ENCODE measurements at regions not wholly inside any gene's neighbourhood (a gene's known extent, or its start where the extent isn't known, plus 50 kb on each side); places are given as distances from the start of the nearest gene placed in this dataset.

- no peak for DNase-seq
- 47 to 54% methylated on average over 9 of the region's 9 CpGs for WGBS, 2 donors
- no peaks in the 10 kb centered on the region for H3K9me3 ChIP-seq
- H3K4me1 ChIP-seq, result peaks cover 18 to 25% of the 10 kb centered on the region in 2 donors
- no peaks in the 10 kb centered on the region for H3K36me3 ChIP-seq
- H3K27ac ChIP-seq, result peak overlapping the region in 1 of 3 donors; percentile 35
- no peaks in the 10 kb centered on the region for H3K27me3 ChIP-seq
- no peak overlapping the region for H3K4me3 ChIP-seq (replicated peaks in 1 of 3)
- intact Hi-C loops (cut with DNase I), result no loop called here
- no peak for TF ChIP-seq POLR2A (IDR thresholded peaks at IDR 0.05)
Measured at GRCh38 chr1:229146647-229147046, 124.3 kb upstream of the RAB4A start.

- Histone ChIP-seq H3K27ac (peak overlapping the region in 1 of 3 donors; percentile 35), H3K4me3 (replicated peaks in 1 of 3) (no peak overlapping the region), H3K4me1 (peaks cover 18 to 25% of the 10 kb centered on the region in 2 donors), H3K27me3 (no peaks in the 10 kb centered on the region), H3K9me3 (no peaks in the 10 kb centered on the region), H3K36me3 (no peaks in the 10 kb centered on the region)
- DNase-seq, result peak; percentile 78 to 79
- TF ChIP-seq POLR2A (IDR thresholded peaks at IDR 0.05), result no peak
- TF ChIP-seq CTCF (IDR thresholded peaks at IDR 0.05), result no peak
- intact Hi-C loops (cut with DNase I), result no loop called here
- WGBS, 2 donors, result 22 to 38% methylated on average over 15 to 16 of the region's 16 CpGs
Measured at GRCh38 chr1:229147072-229147471, 123.8 kb upstream of the RAB4A start.

GRCh38 chr1:229148041-229148671, 122.8 kb upstream of the RAB4A start:
- WGBS, 2 donors, result 49% methylated on average over 13 of the region's 13 CpGs
- no peaks in the 10 kb centered on the region for H3K9me3 ChIP-seq

GRCh38 chr1:229148743-229149142, 122.2 kb upstream of the RAB4A start:
- no peaks in the 10 kb centered on the region for H3K36me3 ChIP-seq
- H3K27ac ChIP-seq, result peak overlapping the region in 1 of 3 donors; percentile 28
- no peaks in the 10 kb centered on the region for H3K9me3 ChIP-seq
- 78 to 91% methylated on average over 7 of the region's 7 CpGs for WGBS, 2 donors
- H3K4me3 ChIP-seq (replicated peaks in 1 of 3), result no peak overlapping the region
- DNase-seq, result no peak
- no peaks in the 10 kb centered on the region for H3K27me3 ChIP-seq
- intact Hi-C loops (cut with DNase I), result no loop called here
- no peak for TF ChIP-seq CTCF (IDR thresholded peaks at IDR 0.05)
- no peak for TF ChIP-seq POLR2A (IDR thresholded peaks at IDR 0.05)
- H3K4me1 ChIP-seq, result peaks cover 18 to 25% of the 10 kb centered on the region in 2 donors

More at GRCh38 chr1:229148041-229148671, 122.8 kb upstream of the RAB4A start:
- intact Hi-C loops (cut with DNase I), result no loop called here
- Histone ChIP-seq H3K4me3 (replicated peaks in 1 of 3) (no peak overlapping the region), H3K27me3 (no peaks in the 10 kb centered on the region), H3K27ac (peak overlapping the region in 1 of 3 donors; percentile 28), H3K4me1 (peaks cover 18 to 25% of the 10 kb centered on the region in 2 donors), H3K36me3 (no peaks in the 10 kb centered on the region)
- peak; percentile 42 to 55 for DNase-seq
- TF ChIP-seq POLR2A (IDR thresholded peaks at IDR 0.05) (no peak), CTCF (IDR thresholded peaks at IDR 0.05) (no peak)

GRCh38 chr1:229149435-229149834, 121.5 kb upstream of the RAB4A start:
- H3K9me3 ChIP-seq, result no peaks in the 10 kb centered on the region
- H3K4me1 ChIP-seq, result peaks cover 18 to 25% of the 10 kb centered on the region in 2 donors
- TF ChIP-seq POLR2A (IDR thresholded peaks at IDR 0.05), result no peak
- TF ChIP-seq CTCF (IDR thresholded peaks at IDR 0.05), result no peak
- 94 to 100% methylated on average over 2 of the region's 2 CpGs for WGBS, 2 donors
- intact Hi-C loops (cut with DNase I), result no loop called here
- no peaks in the 10 kb centered on the region for H3K36me3 ChIP-seq
- no peak overlapping the region for H3K4me3 ChIP-seq (replicated peaks in 1 of 3)
- H3K27ac ChIP-seq, result no peak overlapping the region
- no peaks in the 10 kb centered on the region for H3K27me3 ChIP-seq
- no peak for DNase-seq
